ENCODE measurements at regions not wholly inside any gene's neighbourhood (a gene's known extent, or its start where the extent isn't known, plus 50 kb on each side); places are given as distances from the start of the nearest gene placed in this dataset.

- CTCF ChIA-PET: interaction anchor here (0.7 kb wide), 1 partner anchor 462 kb away, joined by 3 read pairs; no protein-coding TSS in a partner anchor
- no peaks in the 10 kb centered on the region for H3K36me3 ChIP-seq (ENCODE audit: control insufficient read depth in 2 of 2, insufficient read depth in 1 of 2, low read length in 2 of 2)
- POLR2A ChIA-PET: no interaction called here
- H3K4me3 ChIP-seq (ENCODE audit: low read depth, low read length): no peak overlapping the region
- peaks cover 16% of the 10 kb centered on the region for H3K4me1 ChIP-seq (ENCODE audit: control insufficient read depth, insufficient read depth, low read length)
- H3K27ac ChIP-seq (ENCODE audit: extremely low read depth, low read depth, low read length): no peak overlapping the region
- H3K9me3 ChIP-seq (ENCODE audit: control insufficient read depth, insufficient read depth, low read depth, low read length): no peaks in the 10 kb centered on the region
- TF ChIP-seq ZSCAN18 (tag by site-specific recombination; IDR thresholded peaks at IDR 0.05) (no peak), BCL6B (tag by site-specific recombination; IDR thresholded peaks at IDR 0.05) (no peak), ZNF645 (tag by site-specific recombination; IDR thresholded peaks at IDR 0.05) (no peak), ELK4 (IDR thresholded peaks at IDR 0.05; ENCODE audit: borderline replicate concordance, low read depth, low read length) (no peak), KLF9 (tag by site-specific recombination; IDR thresholded peaks at IDR 0.05; ENCODE audit: low read depth) (no peak), GLIS2 (tag by site-specific recombination; IDR thresholded peaks at IDR 0.05) (no peak), ZNF610 (tag by site-specific recombination; IDR thresholded peaks at IDR 0.05; ENCODE audit: borderline replicate concordance) (no peak), PBX3 (CRISPR knock-in tag; IDR thresholded peaks at IDR 0.05) (no peak), ZNF529 (tag by site-specific recombination; IDR thresholded peaks at IDR 0.05; ENCODE audit: insufficient replicate concordance) (no peak), ZNF558 (tag by site-specific recombination; IDR thresholded peaks at IDR 0.05) (no peak), ZFP37 (tag by site-specific recombination; IDR thresholded peaks at IDR 0.05) (no peak)
Measured at GRCh38 chr5:68734781-68735180, 359.0 kb upstream of the SLC30A5 start.

- CTCF ChIA-PET: no interaction called here
- Histone ChIP-seq H3K27ac (ENCODE audit: extremely low read depth, low read depth, low read length) (no peak overlapping the region), H3K9me3 (ENCODE audit: control insufficient read depth, insufficient read depth, low read depth, low read length) (no peaks in the 10 kb centered on the region), H3K4me1 (ENCODE audit: control insufficient read depth, insufficient read depth, low read length) (no peaks in the 10 kb centered on the region), H3K36me3 (ENCODE audit: control insufficient read depth in 2 of 2, insufficient read depth in 1 of 2, low read length in 2 of 2) (no peaks in the 10 kb centered on the region), H3K4me3 (ENCODE audit: low read depth, low read length) (no peak overlapping the region)
- POLR2A ChIA-PET: no interaction called here
- TF ChIP-seq ZBTB49 (tag by site-specific recombination; IDR thresholded peaks at IDR 0.05; ENCODE audit: low read depth): no peak
- TF ChIP-seq ZFP3 (tag by site-specific recombination; IDR thresholded peaks at IDR 0.05; ENCODE audit: low read depth): no peak
- no peak for TF ChIP-seq SCRT1 (tag by site-specific recombination; IDR thresholded peaks at IDR 0.05; ENCODE audit: borderline replicate concordance)
- TF ChIP-seq ZNF202 (tag by site-specific recombination; IDR thresholded peaks at IDR 0.05; ENCODE audit: borderline replicate concordance): no peak
- TF ChIP-seq ZNF791 (tag by site-specific recombination; IDR thresholded peaks at IDR 0.05): no peak
- TF ChIP-seq HOXA7 (CRISPR knock-in tag; IDR thresholded peaks at IDR 0.05; ENCODE audit: borderline replicate concordance): no peak
- no peak for TF ChIP-seq ZNF121 (tag by site-specific recombination; IDR thresholded peaks at IDR 0.05)
- no peak for TF ChIP-seq ZIC2 (tag by site-specific recombination; IDR thresholded peaks at IDR 0.05)
- TF ChIP-seq ZNF266 (tag by site-specific recombination; IDR thresholded peaks at IDR 0.05; ENCODE audit: low read depth): no peak
- TF ChIP-seq ZNF18 (tag by site-specific recombination; IDR thresholded peaks at IDR 0.05): no peak
- TF ChIP-seq ZSCAN16 (tag by site-specific recombination; IDR thresholded peaks at IDR 0.05): no peak
- TF ChIP-seq ZNF837 (tag by site-specific recombination; IDR thresholded peaks at IDR 0.05): no peak
- no peak for TF ChIP-seq ZNF292 (tag by site-specific recombination; IDR thresholded peaks at IDR 0.05; ENCODE audit: borderline replicate concordance, low read depth)
Measured at GRCh38 chr5:68738236-68738635, 355.6 kb upstream of the SLC30A5 start.
